SK-N-SH treated with all-trans-retinoic acid at 6 μM for 48 hours (cell line): ENCODE measurements at regions not wholly inside any gene's neighbourhood (a gene's known extent, or its start where the extent isn't known, plus 50 kb on each side); places are given as distances from the start of the nearest gene placed in this dataset.

ENCODE experiments used
- CREB5 ChIP-seq: fragments of 250-450 bp; sonication (Bioruptor Pico); IDR thresholded peaks from 2 replicates; pipeline ENCODE4 v1.5.1; 2020; ENCODE audit warnings: low read depth, mild to moderate bottlenecking, moderate library complexity
- ESRRG ChIP-seq: fragments of 250-450 bp; sonication (Bioruptor Pico); IDR thresholded peaks from 2 replicates; pipeline ENCODE4 v1.6.1; 2021; ENCODE audit warnings: mild to moderate bottlenecking
- ISL1 ChIP-seq: fragments of 250-450 bp; sonication (Bioruptor Pico); IDR thresholded peaks from 2 replicates; pipeline ENCODE4 v2.1.2; 2022; ENCODE audit warnings: mild to moderate bottlenecking, moderate library complexity
- PATZ1 ChIP-seq: fragments of 250-450 bp; sonication (Bioruptor Pico); IDR thresholded peaks from 2 replicates; pipeline ENCODE4 v1.8.0; 2020; ENCODE audit warnings: mild to moderate bottlenecking, moderate library complexity, borderline replicate concordance
- SNAI2 ChIP-seq: fragments of 250-450 bp; sonication (Bioruptor Pico); IDR thresholded peaks from 2 replicates; pipeline ENCODE4 v1.5.0; 2020; ENCODE audit warnings: mild to moderate bottlenecking, moderate library complexity
- TCF4 ChIP-seq: fragments of 250-450 bp; sonication (Bioruptor Pico); IDR thresholded peaks from 2 replicates; pipeline ENCODE4 v1.8.0; 2021; ENCODE audit warnings: mild to moderate bottlenecking, moderate library complexity, borderline replicate concordance
- TOX ChIP-seq: fragments of 250-450 bp; sonication (Bioruptor Pico); IDR thresholded peaks from 2 replicates; pipeline ENCODE4 v1.8.0; 2021; ENCODE audit warnings: mild to moderate bottlenecking, moderate library complexity, borderline replicate concordance
- ZNF565 ChIP-seq: fragments of 450-650 bp; formaldehyde crosslinking; conservative IDR thresholded peaks from 2 replicates; pipeline ENCODE4 v1.5.0; 2020; ENCODE audit warnings: low read depth, mild to moderate bottlenecking, moderate library complexity
- ZNF8 ChIP-seq: fragments of 450-650 bp; formaldehyde crosslinking; IDR thresholded peaks from 2 replicates; pipeline ENCODE4 v1.5.0; 2020; ENCODE audit warnings: mild to moderate bottlenecking, moderate library complexity

- TF ChIP-seq TCF4, result no peak
- TF ChIP-seq ZNF565 (CRISPR knock-in tag), result no peak
- no peak for TF ChIP-seq PATZ1
- TF ChIP-seq ISL1 (CRISPR knock-in tag), result no peak
- TF ChIP-seq TOX (CRISPR knock-in tag), result no peak
- no peak for TF ChIP-seq SNAI2
- TF ChIP-seq ZNF8 (CRISPR knock-in tag), result no peak
- TF ChIP-seq ESRRG (CRISPR knock-in tag), result no peak
- no peak for TF ChIP-seq CREB5 (CRISPR knock-in tag)
These were observed 250.3 kb upstream of the FAM47A start for GRCh38 chrX:34382416-34382815.
